GM12878 (cell line): ENCODE measurements at regions not wholly inside any gene's neighbourhood (a gene's known extent, or its start where the extent isn't known, plus 50 kb on each side); places are given as distances from the start of the nearest gene placed in this dataset.

ENCODE experiments used
- ATAC-seq: fragments of 200-7000 bp; cut with Tn5 transposase; 3 replicates; pipeline ENCODE4 v1.9.1; 2020; ENCODE audit warnings: mild to moderate bottlenecking, moderate library complexity
- BruUV-seq: library from RNA; stranded (reverse); fragments of 400-500 nt; replicated peaks from 2 replicates; lab custom pipeline; 2021; lab: Mats Ljungman, UMichigan
- CTCF ChIA-PET: fragments of 300-600 bp; sonication (Branson Sonifier 250); formaldehyde crosslinking; extraction: SDS; loops from one replicate; lab custom pipeline; 2021; ENCODE audit warnings: inconsistent platforms; lab: Yijun Ruan, JAX
- POLR2A ChIA-PET: fragments of 350-600 bp; formaldehyde crosslinking; extraction: SDS; loops from one replicate; lab custom pipeline; 2021; ENCODE audit warnings: inconsistent platforms; lab: Charles Lee
- RAD21 ChIA-PET: fragments of 300-600 bp; sonication (Branson Sonifier 250); formaldehyde crosslinking; loops from one replicate; lab custom pipeline; 2023; ENCODE audit warnings: antibody characterized with exemption; ENCODE audit not compliant: unreplicated experiment; lab: Charles Lee
- SMC1A ChIA-PET: fragments of 300-600 bp; sonication (Branson Sonifier 250); formaldehyde crosslinking; loops from one replicate; lab custom pipeline; 2023; ENCODE audit not compliant: unreplicated experiment, uncharacterized antibody; lab: Charles Lee
- DNase-seq: peaks from one replicate; pipeline ENCODE4 v3.0.0-alpha.2; 2011; ENCODE audit warnings: low read depth, low spot score
- FAIRE-seq: peaks from 3 replicates; lab custom pipeline; 2011; peaks lifted over from hg19 to GRCh38; lab: Jason Lieb, UNC
- H2AFZ ChIP-seq: 2 replicates; pipeline ENCODE4 v1.6.0; 2011; ENCODE audit warnings: low read depth, low read length, control low read depth; ENCODE audit not compliant: control insufficient read depth
- H3K27ac ChIP-seq: 2 replicates; pipeline ENCODE4 v1.5.1; 2011; ENCODE audit warnings: control low read depth; ENCODE audit not compliant: control insufficient read depth, insufficient read depth
- H3K27me3 ChIP-seq, 2 experiments: replicated peaks in 1 of 2; 2 replicates each; pipeline versions ENCODE4 v1.6.0 to v1.6.1; 2011; ENCODE audit warnings: low read length in 1 of 2; ENCODE audit not compliant: control insufficient read depth in 2 of 2, insufficient read depth in 2 of 2
- H3K36me3 ChIP-seq, 2 experiments: 2 replicates each; pipeline ENCODE4 v1.5.1; 2011; ENCODE audit warnings: low read length in 1 of 2; ENCODE audit not compliant: control insufficient read depth in 2 of 2, insufficient read depth in 2 of 2
- H3K4me1 ChIP-seq: 2 replicates; pipeline ENCODE4 v1.6.1; 2011; ENCODE audit warnings: mild to moderate bottlenecking, low read length, moderate library complexity, mixed read lengths; ENCODE audit not compliant: control insufficient read depth, insufficient read depth
- H3K4me2 ChIP-seq: 2 replicates; pipeline ENCODE4 v1.6.0; 2011; ENCODE audit warnings: control low read depth; ENCODE audit not compliant: control insufficient read depth, insufficient read depth
- H3K4me3 ChIP-seq: fragments of 200-600 bp; sonication (generic); 2 replicates; pipeline ENCODE4 v1.5.1; 2016
- H3K79me2 ChIP-seq: 2 replicates; pipeline ENCODE4 v1.6.0; 2011; ENCODE audit warnings: low read length; ENCODE audit not compliant: control insufficient read depth, insufficient read depth
- H3K9ac ChIP-seq: 2 replicates; pipeline ENCODE4 v1.8.0; 2011; ENCODE audit warnings: low read length, control low read depth, mixed read lengths; ENCODE audit not compliant: control insufficient read depth, insufficient read depth
- H3K9me3 ChIP-seq: replicated peaks from 3 replicates; pipeline ENCODE4 v1.5.1; 2011; ENCODE audit warnings: mild to moderate bottlenecking, low read length; ENCODE audit not compliant: control insufficient read depth, insufficient read depth
- H4K20me1 ChIP-seq: 2 replicates; pipeline ENCODE4 v1.6.0; 2011; ENCODE audit not compliant: control insufficient read depth, insufficient read depth
- ATF2 ChIP-seq: IDR thresholded peaks from 2 replicates; pipeline ENCODE4 v1.6.1; 2012; ENCODE audit warnings: low read length, inconsistent platforms
- BACH1 ChIP-seq: fragments of 450-650 bp; IDR thresholded peaks from 2 replicates; pipeline ENCODE4 v1.6.1; 2017; ENCODE audit warnings: mild to moderate bottlenecking, borderline replicate concordance
- BHLHE40 ChIP-seq, 2 experiments: fragments of 450-650 bp in 1 of 2; IDR thresholded peaks; 2 replicates each; pipeline ENCODE4 v1.6.1; 2011 to 2017; ENCODE audit warnings: low read depth in 2 of 2, borderline replicate concordance in 1 of 2, improper control_type of control experiment in 1 of 2, low read length in 1 of 2, mild to moderate bottlenecking in 1 of 2
- HDAC6 ChIP-seq: fragments of 200-600 bp; sonication (generic); IDR thresholded peaks from one replicate; pipeline ENCODE4 v1.8.0; 2017; ENCODE audit warnings: antibody characterized with exemption; ENCODE audit not compliant: unreplicated experiment
- HDGF ChIP-seq: fragments of 450-650 bp; IDR thresholded peaks from 2 replicates; pipeline ENCODE4 v1.6.1; 2016; ENCODE audit warnings: antibody characterized with exemption
- LARP7 ChIP-seq: fragments of 450-650 bp; IDR thresholded peaks from 2 replicates; pipeline ENCODE4 v1.6.1; 2017; ENCODE audit warnings: mild to moderate bottlenecking
- NBN ChIP-seq: fragments of 450-650 bp; IDR thresholded peaks from 2 replicates; pipeline ENCODE4 v1.6.1; 2016
- PAX8 ChIP-seq: fragments of 450-650 bp; IDR thresholded peaks from 2 replicates; pipeline ENCODE4 v1.6.1; 2017; ENCODE audit warnings: mild to moderate bottlenecking, moderate library complexity
- RBBP5 ChIP-seq: fragments of 200-600 bp; sonication (generic); conservative IDR thresholded peaks from 2 replicates; pipeline ENCODE4 v1.6.1; 2016
- RELA ChIP-seq: fragments of 450-650 bp; IDR thresholded peaks from 2 replicates; pipeline ENCODE4 v1.8.0; 2014; ENCODE audit warnings: borderline replicate concordance; ENCODE audit not compliant: partially characterized antibody
- SMARCA5 ChIP-seq: fragments of 450-650 bp; IDR thresholded peaks from 2 replicates; pipeline ENCODE4 v1.6.1; 2017; ENCODE audit warnings: mild to moderate bottlenecking
- STAT1 ChIP-seq: fragments of 450-650 bp; conservative IDR thresholded peaks from 2 replicates; pipeline ENCODE4 v1.6.1; 2014; ENCODE audit warnings: antibody characterized with exemption, mild to moderate bottlenecking
- TAF1 ChIP-seq: IDR thresholded peaks from 2 replicates; pipeline ENCODE4 v1.6.1; 2011; ENCODE audit warnings: mild to moderate bottlenecking, low read depth, low read length, borderline replicate concordance
- TBL1XR1 ChIP-seq: IDR thresholded peaks from 2 replicates; pipeline ENCODE4 v1.6.1; 2012; ENCODE audit warnings: low read depth, low read length, improper control_type of control experiment
- ZNF217 ChIP-seq: fragments of 450-650 bp; IDR thresholded peaks from 2 replicates; pipeline ENCODE4 v1.6.1; 2017; ENCODE audit warnings: antibody characterized with exemption, mild to moderate bottlenecking
- WGBS: methylation state at CpG from one replicate; pipeline ENCODE4 v1.1.6; 2016; ENCODE audit warnings: low lambda C conversion rate; ENCODE audit not compliant: insufficient replicate concordance, insufficient coverage; ENCODE audit errors: missing lambda C conversion rate; 5-methylcytosine and 5-hydroxymethylcytosine counted together
- in situ Hi-C: fragments of 300-500 bp; cut with MboI; formaldehyde crosslinking; loops from 9 replicates; pipeline ENCODE4 v1.14.3; 2018; ENCODE audit warnings: mixed read lengths
- intact Hi-C: fragments of 100-400 bp; cut with micrococcal nuclease; formaldehyde crosslinking; loops from one replicate; pipeline ENCODE4 v1.14.2; 2022; ENCODE audit not compliant: unreplicated experiment

GRCh38 chrX:44036336-44036735, 63.1 kb upstream of the NDP start:
- no peaks in the 10 kb centered on the region for H3K4me1 ChIP-seq
- ChIA-PET SMC1A (no interaction called here), RAD21 (no interaction called here), POLR2A (no interaction called here), CTCF (no interaction called here)
- no peaks in the 10 kb centered on the region for H3K36me3 ChIP-seq
- no peak overlapping the region for H3K4me3 ChIP-seq
- H3K4me2 ChIP-seq = no peak overlapping the region
- H2AFZ ChIP-seq = no peak overlapping the region
- TF ChIP-seq LARP7 = no peak
- TF ChIP-seq BHLHE40 (IDR thresholded peaks at IDR 0.05; ENCODE audit: borderline replicate concordance in 1 of 2, low read depth in 2 of 2, low read length in 1 of 2) = no peak
- TF ChIP-seq NBN = no peak
- TF ChIP-seq TAF1 = no peak
- TF ChIP-seq RELA = no peak
- TF ChIP-seq RBBP5 = no peak
- no peak for TF ChIP-seq PAX8
- no peak for TF ChIP-seq BACH1
- H3K9ac ChIP-seq = no peak overlapping the region
- DNase-seq = no peak
- H4K20me1 ChIP-seq = no peaks in the 10 kb centered on the region
- intact Hi-C loops (no loop called here), in situ Hi-C loops (no loop called here)
- H3K79me2 ChIP-seq = no peaks in the 10 kb centered on the region
- 19% methylated on average over 3 of the region's 3 CpGs for WGBS
- H3K9me3 ChIP-seq = no peaks in the 10 kb centered on the region
- FAIRE-seq = no peak
- H3K27me3 ChIP-seq = no peaks in the 10 kb centered on the region
- no peak for ATAC-seq
- BruUV-seq = no TSS peak
- H3K27ac ChIP-seq = no peak overlapping the region

GRCh38 chrX:44035571-44035970, 62.4 kb upstream of the NDP start:
- no peak for TF ChIP-seq ATF2
- no peak for TF ChIP-seq STAT1
- TF ChIP-seq SMARCA5 = no peak
- no peak for TF ChIP-seq HDAC6
- no peak for TF ChIP-seq ZNF217
- TF ChIP-seq HDGF = no peak
- no peak for TF ChIP-seq TBL1XR1
- CTCF ChIA-PET = interaction anchor here (1.3 kb wide), 1 partner anchor 10 kb away, joined by 6 read pairs; no protein-coding TSS in a partner anchor

More at GRCh38 chrX:44035571-44035970, 62.4 kb upstream of the NDP start:
- no peak overlapping the region for H3K4me3 ChIP-seq
- no peaks in the 10 kb centered on the region for H3K79me2 ChIP-seq
- intact Hi-C loops (no loop called here), in situ Hi-C loops (no loop called here)
- DNase-seq = no peak
- SMC1A ChIA-PET = no interaction called here
- H2AFZ ChIP-seq = no peak overlapping the region
- BruUV-seq = no TSS peak
- RAD21 ChIA-PET = no interaction called here
- no peaks in the 10 kb centered on the region for H3K36me3 ChIP-seq
- H3K4me1 ChIP-seq = no peaks in the 10 kb centered on the region
- no peak overlapping the region for H3K4me2 ChIP-seq
- POLR2A ChIA-PET = no interaction called here
- no peaks in the 10 kb centered on the region for H3K27me3 ChIP-seq
- H4K20me1 ChIP-seq = no peaks in the 10 kb centered on the region
- ATAC-seq = no peak
- H3K9me3 ChIP-seq = no peaks in the 10 kb centered on the region
- no peak overlapping the region for H3K27ac ChIP-seq
- no peak overlapping the region for H3K9ac ChIP-seq
- no peak for FAIRE-seq
- 0% methylated on average over 2 of the region's 2 CpGs for WGBS
